ENCODE measurements at regions not wholly inside any gene's neighbourhood (a gene's known extent, or its start where the extent isn't known, plus 50 kb on each side); places are given as distances from the start of the nearest gene placed in this dataset.

GRCh38 chr1:201596101-201596868, 57.4 kb downstream of the NAV1 start:
- TF ChIP-seq, protein P1, sequence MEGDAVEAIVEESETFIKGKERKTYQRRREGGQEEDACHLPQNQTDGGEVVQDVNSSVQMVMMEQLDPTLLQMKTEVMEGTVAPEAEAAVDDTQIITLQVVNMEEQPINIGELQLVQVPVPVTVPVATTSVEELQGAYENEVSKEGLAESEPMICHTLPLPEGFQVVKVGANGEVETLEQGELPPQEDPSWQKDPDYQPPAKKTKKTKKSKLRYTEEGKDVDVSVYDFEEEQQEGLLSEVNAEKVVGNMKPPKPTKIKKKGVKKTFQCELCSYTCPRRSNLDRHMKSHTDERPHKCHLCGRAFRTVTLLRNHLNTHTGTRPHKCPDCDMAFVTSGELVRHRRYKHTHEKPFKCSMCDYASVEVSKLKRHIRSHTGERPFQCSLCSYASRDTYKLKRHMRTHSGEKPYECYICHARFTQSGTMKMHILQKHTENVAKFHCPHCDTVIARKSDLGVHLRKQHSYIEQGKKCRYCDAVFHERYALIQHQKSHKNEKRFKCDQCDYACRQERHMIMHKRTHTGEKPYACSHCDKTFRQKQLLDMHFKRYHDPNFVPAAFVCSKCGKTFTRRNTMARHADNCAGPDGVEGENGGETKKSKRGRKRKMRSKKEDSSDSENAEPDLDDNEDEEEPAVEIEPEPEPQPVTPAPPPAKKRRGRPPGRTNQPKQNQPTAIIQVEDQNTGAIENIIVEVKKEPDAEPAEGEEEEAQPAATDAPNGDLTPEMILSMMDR (IDR thresholded peaks at IDR 0.05; ENCODE audit: poor library complexity, severe bottlenecking): no peak
- TF ChIP-seq, protein P2, sequence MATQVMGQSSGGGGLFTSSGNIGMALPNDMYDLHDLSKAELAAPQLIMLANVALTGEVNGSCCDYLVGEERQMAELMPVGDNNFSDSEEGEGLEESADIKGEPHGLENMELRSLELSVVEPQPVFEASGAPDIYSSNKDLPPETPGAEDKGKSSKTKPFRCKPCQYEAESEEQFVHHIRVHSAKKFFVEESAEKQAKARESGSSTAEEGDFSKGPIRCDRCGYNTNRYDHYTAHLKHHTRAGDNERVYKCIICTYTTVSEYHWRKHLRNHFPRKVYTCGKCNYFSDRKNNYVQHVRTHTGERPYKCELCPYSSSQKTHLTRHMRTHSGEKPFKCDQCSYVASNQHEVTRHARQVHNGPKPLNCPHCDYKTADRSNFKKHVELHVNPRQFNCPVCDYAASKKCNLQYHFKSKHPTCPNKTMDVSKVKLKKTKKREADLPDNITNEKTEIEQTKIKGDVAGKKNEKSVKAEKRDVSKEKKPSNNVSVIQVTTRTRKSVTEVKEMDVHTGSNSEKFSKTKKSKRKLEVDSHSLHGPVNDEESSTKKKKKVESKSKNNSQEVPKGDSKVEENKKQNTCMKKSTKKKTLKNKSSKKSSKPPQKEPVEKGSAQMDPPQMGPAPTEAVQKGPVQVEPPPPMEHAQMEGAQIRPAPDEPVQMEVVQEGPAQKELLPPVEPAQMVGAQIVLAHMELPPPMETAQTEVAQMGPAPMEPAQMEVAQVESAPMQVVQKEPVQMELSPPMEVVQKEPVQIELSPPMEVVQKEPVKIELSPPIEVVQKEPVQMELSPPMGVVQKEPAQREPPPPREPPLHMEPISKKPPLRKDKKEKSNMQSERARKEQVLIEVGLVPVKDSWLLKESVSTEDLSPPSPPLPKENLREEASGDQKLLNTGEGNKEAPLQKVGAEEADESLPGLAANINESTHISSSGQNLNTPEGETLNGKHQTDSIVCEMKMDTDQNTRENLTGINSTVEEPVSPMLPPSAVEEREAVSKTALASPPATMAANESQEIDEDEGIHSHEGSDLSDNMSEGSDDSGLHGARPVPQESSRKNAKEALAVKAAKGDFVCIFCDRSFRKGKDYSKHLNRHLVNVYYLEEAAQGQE (IDR thresholded peaks at IDR 0.05; ENCODE audit: borderline replicate concordance): no peak
- no peak for TF ChIP-seq EP300 (conservative IDR thresholded peaks at IDR 0.05; ENCODE audit: poor library complexity, severe bottlenecking)
- no peak for TF ChIP-seq RAD21 (conservative IDR thresholded peaks at IDR 0.05)
- TF ChIP-seq SMC3 (conservative IDR thresholded peaks at IDR 0.05; ENCODE audit: poor library complexity): no peak
- no peak for TF ChIP-seq POLR2AphosphoS5 (IDR thresholded peaks at IDR 0.05)
